ENCODE measurements at regions not wholly inside any gene's neighbourhood (a gene's known extent, or its start where the extent isn't known, plus 50 kb on each side); places are given as distances from the start of the nearest gene placed in this dataset.
A peak's percentile ranks its signal among the peaks of the same experiment; 100 is the strongest.

DNA sequence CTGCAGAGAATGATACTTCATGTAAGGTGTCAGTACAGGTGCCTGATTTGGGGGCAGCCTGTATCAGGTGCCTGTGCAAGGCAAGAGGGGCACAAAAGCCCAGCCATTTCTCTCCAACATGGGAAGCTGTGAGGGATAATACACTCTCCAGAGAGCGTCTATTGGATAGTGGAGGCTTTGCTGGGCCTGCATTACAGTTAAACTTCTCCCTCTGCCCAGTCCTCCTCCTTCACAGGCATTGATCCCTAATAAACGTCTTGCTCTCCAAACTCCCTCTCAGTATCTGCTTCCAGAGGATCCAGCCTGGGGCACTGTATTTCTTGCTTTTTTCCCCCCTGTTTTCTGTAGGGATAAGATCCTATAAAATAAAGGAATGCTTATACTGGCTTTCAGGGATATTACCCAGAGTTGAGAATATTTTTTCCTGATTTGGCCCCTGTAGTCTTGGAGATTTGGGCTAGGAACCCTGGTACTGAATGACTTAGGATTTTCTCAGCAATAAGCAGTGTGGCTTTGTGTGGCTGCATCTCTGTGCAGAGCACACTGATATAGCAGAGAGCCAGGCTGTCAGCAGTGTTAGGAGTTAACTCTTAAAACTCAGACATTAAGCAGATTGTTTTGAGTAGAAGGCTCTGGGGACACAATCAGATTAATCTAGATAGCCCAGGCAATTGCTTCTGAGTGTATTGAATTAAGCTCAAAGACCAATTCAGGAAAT is 330.6 kb downstream of the CYRIA start (continued):
- TF ChIP-seq, protein P1, sequence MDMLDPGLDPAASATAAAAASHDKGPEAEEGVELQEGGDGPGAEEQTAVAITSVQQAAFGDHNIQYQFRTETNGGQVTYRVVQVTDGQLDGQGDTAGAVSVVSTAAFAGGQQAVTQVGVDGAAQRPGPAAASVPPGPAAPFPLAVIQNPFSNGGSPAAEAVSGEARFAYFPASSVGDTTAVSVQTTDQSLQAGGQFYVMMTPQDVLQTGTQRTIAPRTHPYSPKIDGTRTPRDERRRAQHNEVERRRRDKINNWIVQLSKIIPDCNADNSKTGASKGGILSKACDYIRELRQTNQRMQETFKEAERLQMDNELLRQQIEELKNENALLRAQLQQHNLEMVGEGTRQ (IDR thresholded peaks at IDR 0.05; ENCODE audit: borderline replicate concordance, low read depth, low read length) = no peak
- TF ChIP-seq RFX5 (IDR thresholded peaks at IDR 0.05; ENCODE audit: low read length) (no peak), RXRA (IDR thresholded peaks at IDR 0.05; ENCODE audit: borderline replicate concordance, low read depth) (no peak), CHD2 (IDR thresholded peaks at IDR 0.05; ENCODE audit: low read length, partially characterized antibody) (peak; percentile 37), FOXM1 (IDR thresholded peaks at IDR 0.05; ENCODE audit: low read depth) (no peak), YY1 (IDR thresholded peaks at IDR 0.05; ENCODE audit: low read depth) (no peak), FOXJ3 (CRISPR knock-in tag; IDR thresholded peaks at IDR 0.05) (peak; percentile 75), EP300 (IDR thresholded peaks at IDR 0.05; ENCODE audit: borderline replicate concordance in 1 of 2, low read depth in 1 of 2, low read length in 1 of 2) (peak in 1 of 2 experiments; percentile 89; a peak in 2 of 4 replicates), GABPA (IDR thresholded peaks at IDR 0.05; ENCODE audit: low read depth) (no peak), MEF2A (IDR thresholded peaks at IDR 0.05; ENCODE audit: borderline replicate concordance, low read depth) (no peak), RAD21 (IDR thresholded peaks at IDR 0.05; ENCODE audit: low read length) (peak; percentile 40; the same call in 1 of the 2 replicates), FOSL2 (IDR thresholded peaks at IDR 0.05; ENCODE audit: borderline replicate concordance, low read depth) (no peak), GATA2 (CRISPR knock-in tag; IDR thresholded peaks at IDR 0.05) (peak; percentile 85), SMC3 (IDR thresholded peaks at IDR 0.05; ENCODE audit: low read depth, low read length) (no peak), MXI1 (IDR thresholded peaks at IDR 0.05; ENCODE audit: low read depth, low read length) (no peak), EZH2phosphoT487 (IDR thresholded peaks at IDR 0.05; ENCODE audit: borderline replicate concordance, low read depth) (no peak), ELF1 (IDR thresholded peaks at IDR 0.05) (no peak), PBX3 (IDR thresholded peaks at IDR 0.05) (peak; percentile 16; the same call in 1 of the 2 replicates)
- TF ChIP-seq, protein P2, sequence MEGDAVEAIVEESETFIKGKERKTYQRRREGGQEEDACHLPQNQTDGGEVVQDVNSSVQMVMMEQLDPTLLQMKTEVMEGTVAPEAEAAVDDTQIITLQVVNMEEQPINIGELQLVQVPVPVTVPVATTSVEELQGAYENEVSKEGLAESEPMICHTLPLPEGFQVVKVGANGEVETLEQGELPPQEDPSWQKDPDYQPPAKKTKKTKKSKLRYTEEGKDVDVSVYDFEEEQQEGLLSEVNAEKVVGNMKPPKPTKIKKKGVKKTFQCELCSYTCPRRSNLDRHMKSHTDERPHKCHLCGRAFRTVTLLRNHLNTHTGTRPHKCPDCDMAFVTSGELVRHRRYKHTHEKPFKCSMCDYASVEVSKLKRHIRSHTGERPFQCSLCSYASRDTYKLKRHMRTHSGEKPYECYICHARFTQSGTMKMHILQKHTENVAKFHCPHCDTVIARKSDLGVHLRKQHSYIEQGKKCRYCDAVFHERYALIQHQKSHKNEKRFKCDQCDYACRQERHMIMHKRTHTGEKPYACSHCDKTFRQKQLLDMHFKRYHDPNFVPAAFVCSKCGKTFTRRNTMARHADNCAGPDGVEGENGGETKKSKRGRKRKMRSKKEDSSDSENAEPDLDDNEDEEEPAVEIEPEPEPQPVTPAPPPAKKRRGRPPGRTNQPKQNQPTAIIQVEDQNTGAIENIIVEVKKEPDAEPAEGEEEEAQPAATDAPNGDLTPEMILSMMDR (IDR thresholded peaks at IDR 0.05) = no peak
- TF ChIP-seq, protein P3, sequence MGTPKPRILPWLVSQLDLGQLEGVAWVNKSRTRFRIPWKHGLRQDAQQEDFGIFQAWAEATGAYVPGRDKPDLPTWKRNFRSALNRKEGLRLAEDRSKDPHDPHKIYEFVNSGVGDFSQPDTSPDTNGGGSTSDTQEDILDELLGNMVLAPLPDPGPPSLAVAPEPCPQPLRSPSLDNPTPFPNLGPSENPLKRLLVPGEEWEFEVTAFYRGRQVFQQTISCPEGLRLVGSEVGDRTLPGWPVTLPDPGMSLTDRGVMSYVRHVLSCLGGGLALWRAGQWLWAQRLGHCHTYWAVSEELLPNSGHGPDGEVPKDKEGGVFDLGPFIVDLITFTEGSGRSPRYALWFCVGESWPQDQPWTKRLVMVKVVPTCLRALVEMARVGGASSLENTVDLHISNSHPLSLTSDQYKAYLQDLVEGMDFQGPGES (IDR thresholded peaks at IDR 0.05; ENCODE audit: low read depth, low read length) = no peak
- TF ChIP-seq, protein P4, sequence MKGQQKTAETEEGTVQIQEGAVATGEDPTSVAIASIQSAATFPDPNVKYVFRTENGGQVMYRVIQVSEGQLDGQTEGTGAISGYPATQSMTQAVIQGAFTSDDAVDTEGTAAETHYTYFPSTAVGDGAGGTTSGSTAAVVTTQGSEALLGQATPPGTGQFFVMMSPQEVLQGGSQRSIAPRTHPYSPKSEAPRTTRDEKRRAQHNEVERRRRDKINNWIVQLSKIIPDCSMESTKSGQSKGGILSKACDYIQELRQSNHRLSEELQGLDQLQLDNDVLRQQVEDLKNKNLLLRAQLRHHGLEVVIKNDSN (IDR thresholded peaks at IDR 0.05; ENCODE audit: borderline replicate concordance, low read depth) = no peak
